Motor neuron (in vitro differentiated cells): ENCODE measurements at regions not wholly inside any gene's neighbourhood (a gene's known extent, or its start where the extent isn't known, plus 50 kb on each side); places are given as distances from the start of the nearest gene placed in this dataset.
A peak's percentile ranks its signal among the peaks of the same experiment; 100 is the strongest.
"Not testable (repeated sequence)": the region's sequence is repeated elsewhere in the genome, so short reads cannot be mapped to it uniquely, and the experiment has no call there.

Source experiments
- ATAC-seq, 8 experiments: fragments of 200-7000 bp; cut with Tn5 transposase; replicated peaks in 6 of 8; 2 replicates each; pipeline ENCODE4 v1.8.0; 2021; ENCODE audit warnings: mild to moderate bottlenecking in 8 of 8, moderate library complexity in 8 of 8
- H3K27ac ChIP-seq, 2 donors: fragments of 250-450 bp; sonication (Bioruptor Pico); 2 replicates each; pipeline ENCODE4 v1.9.0; 2021; ENCODE audit warnings: antibody characterized with exemption in 2 of 2, mild to moderate bottlenecking in 2 of 2, moderate library complexity in 1 of 2
- H3K4me1 ChIP-seq, 2 donors: fragments of 250-450 bp; sonication (Bioruptor Pico); replicated peaks in 1 of 2; 2 replicates each; pipeline ENCODE4 v1.6.1; 2021; ENCODE audit warnings: antibody characterized with exemption in 2 of 2, mild to moderate bottlenecking in 2 of 2, moderate library complexity in 1 of 2
- H3K4me3 ChIP-seq, 5 donors: fragments of 250-450 bp; sonication (Bioruptor Pico); 2 replicates each; pipeline ENCODE4 v1.9.0; 2021; ENCODE audit warnings: antibody characterized with exemption in 5 of 5, mild to moderate bottlenecking in 5 of 5, moderate library complexity in 4 of 5
- WGBS, 10 experiments: fragments of 450-650 bp; shearing (Covaris generic); methylation state at CpG; one replicate each; pipeline ENCODE4 v1.0.0; 2022; 5-methylcytosine and 5-hydroxymethylcytosine counted together
- in situ Hi-C, 9 experiments: fragments of 400-800 bp; cut with MboI; loops; one replicate each; pipeline ENCODE4 v1.15.0; 2021; ENCODE audit warnings: low sequenced_read_pairs in 9 of 9, low pct_unique_long_range_greater_than_20kb in 2 of 9; ENCODE audit not compliant: unreplicated experiment in 9 of 9

DNA sequence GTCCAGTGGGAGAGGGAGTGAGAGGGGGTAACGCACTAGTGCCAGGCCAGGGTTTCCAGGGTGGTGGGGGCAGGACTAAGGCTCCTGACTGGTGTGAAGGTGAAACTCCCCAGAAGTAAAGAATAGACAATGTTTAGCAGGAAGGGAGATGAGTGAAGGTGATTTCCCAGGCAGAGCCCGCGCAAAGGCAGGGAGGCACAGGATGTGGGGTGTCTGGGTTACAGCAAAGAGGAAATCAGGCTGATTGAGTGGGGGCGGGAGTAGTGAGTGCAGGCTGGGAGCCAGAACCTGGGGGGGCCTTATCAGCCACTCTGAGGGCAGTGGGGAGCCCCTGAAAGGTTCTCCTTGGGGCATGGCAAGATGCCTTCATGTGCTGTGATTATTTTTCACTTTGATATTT lies 167.5 kb downstream of the UTP18 start:
- no peak for ATAC-seq
- H3K4me3 ChIP-seq: no peak overlapping the region
- in situ Hi-C loops: no loop called here
- no peaks in the 10 kb centered on the region for H3K4me1 ChIP-seq
- H3K27ac ChIP-seq: no peak overlapping the region
- 27 to 100% (median 60%) methylated on average over 1 to 3 of the region's 4 CpGs; no CpG with 5 or more reads in 4 of the 10 experiments for WGBS, 10 experiments

DNA sequence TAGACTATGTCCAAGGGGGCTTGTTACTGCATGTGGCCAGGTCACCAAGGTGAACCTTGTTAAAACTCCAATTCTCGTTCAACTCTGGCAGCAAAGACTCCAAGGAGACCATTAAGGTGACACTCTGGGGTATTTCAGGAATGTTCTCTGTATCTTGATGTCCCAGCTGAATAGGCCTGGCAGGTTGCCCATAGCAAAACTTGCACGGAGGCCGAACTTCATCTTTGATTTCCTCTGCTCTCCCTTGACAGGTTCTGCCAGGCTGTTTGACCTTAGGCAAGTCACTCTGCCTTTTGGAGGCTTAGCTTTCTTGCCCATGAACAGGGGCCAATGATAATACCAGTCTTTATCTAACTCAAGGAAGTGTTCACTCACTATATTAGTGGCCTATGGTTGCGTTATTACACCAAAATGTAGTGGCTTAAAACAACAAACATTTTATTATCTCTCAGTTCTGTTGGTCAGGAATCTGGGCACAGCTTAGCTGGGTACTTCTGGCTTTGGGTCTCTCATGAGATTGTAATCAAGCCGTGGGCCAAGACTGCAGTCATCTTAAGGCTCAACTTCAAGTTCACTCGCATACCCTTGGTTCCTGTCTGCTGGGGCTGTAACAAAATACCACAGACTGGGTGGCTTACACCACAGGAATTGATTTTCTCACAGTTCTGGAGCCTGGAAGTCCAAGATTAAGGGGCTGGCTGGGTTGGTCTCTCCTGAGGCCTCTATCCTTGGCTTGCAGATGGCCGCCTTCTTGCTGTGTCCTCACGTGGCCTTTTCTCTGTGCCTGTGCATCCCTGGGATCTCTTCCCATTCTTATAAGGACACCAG lies 168.5 kb downstream of the UTP18 start:
- H3K27ac ChIP-seq: no peak overlapping the region
- no peaks in the 10 kb centered on the region for H3K4me1 ChIP-seq
- in situ Hi-C loops: no loop called here
- ATAC-seq: no peak
- no peak overlapping the region for H3K4me3 ChIP-seq
- WGBS, 10 experiments: 40 to 100% (median 67%) methylated on average over 1 to 8 of the region's 8 CpGs; no CpG with 5 or more reads in 2 of the 10 experiments

DNA sequence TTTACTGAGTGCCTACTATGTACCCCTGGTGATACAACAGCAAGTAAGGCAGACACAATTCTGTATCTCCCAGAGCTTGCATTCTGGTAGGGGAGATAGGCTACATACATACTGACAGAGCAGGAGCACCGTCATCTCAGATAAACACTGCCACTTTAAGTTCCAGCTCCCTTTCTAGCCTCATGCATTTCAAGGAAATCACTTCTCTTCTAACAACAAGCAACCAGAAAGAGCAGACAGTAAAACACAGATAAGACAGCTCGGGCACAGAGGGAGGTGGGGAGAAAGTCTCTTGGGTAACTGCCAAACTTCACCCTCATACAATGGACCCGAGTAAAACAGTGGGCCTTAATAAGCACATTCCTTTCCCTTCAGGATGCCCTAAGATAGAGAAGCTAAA lies 169.6 kb downstream of the UTP18 start:
- ATAC-seq, H3K4me3 ChIP-seq, H3K4me1 ChIP-seq, H3K27ac ChIP-seq, in situ Hi-C loops: not testable (repeated sequence)
- 0 to 60% (median 33%) methylated on average over 1 to 2 of the region's 3 CpGs; no CpG with 5 or more reads in 3 of the 10 experiments for WGBS, 10 experiments

DNA sequence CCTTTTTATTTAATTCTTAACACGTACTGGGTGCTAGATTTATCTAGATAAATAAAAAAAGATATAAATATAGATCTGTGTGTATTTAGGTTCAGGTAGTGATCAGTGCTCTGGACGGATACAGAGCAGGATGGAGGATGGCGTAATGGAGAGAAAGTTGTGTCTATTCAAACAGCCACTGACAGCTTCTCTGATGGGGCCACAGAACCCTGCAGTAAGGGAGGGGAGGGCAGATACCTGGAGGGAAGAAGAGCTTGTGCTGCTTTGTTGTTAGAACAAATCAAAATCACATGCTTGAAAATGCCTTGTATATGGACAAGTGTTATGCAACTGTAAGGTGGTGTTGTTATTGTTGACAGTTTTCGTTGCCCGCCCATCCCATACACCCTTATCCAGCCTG lies 170.2 kb downstream of the UTP18 start:
- in situ Hi-C loops: no loop called here
- no peak for ATAC-seq

DNA sequence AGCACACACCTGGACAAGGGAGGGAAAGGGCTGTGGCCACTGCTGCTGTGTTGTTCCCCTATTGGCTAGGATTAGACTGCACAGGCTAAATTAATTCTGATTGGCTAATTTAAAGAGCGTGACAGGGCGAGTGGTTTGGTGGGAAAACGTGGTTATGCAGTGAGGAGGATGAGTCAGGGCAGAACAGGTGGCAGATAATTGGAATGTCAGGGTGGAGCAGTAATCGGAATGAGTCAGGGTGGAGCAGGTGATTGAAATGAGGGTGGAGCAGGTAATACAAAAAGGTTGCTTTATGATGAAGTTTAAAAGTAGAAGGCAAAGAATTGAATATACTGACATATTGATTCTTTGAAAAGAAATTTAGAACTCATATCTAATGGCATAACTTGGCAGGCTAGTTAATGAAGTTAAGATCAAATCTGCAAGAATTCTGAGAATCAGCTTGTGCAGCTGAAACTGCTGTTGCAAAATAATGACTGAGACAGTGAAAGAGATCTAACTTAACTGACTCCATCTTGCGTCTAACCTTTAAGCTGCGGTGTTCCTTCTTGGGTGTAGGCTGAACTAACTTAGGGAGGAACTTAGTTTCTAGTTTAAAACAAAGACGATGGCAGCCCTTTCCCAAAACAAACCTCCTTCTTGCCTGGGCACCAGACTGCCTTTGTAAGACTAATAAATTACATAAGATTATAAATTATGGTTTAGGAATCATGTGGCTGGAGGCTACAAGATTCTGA lies 174.3 kb downstream of the UTP18 start:
- in situ Hi-C loops: no loop called here
- no peak overlapping the region for H3K27ac ChIP-seq
- H3K4me1 ChIP-seq: no peaks in the 10 kb centered on the region
- 3 to 93% (median 74%) methylated on average over 3 to 7 of the region's 7 CpGs for WGBS, 10 experiments
- ATAC-seq: peak in 3 of 8 experiments; percentile 25 to 85 (median 72)
- H3K4me3 ChIP-seq: no peak overlapping the region

More for the DNA sequence above, 170.2 kb downstream of the UTP18 start:
- H3K27ac ChIP-seq: no peak overlapping the region
- H3K4me3 ChIP-seq: no peak overlapping the region
- WGBS, 10 experiments: 0 to 100% (median 75%) methylated on average over 1 to 5 of the region's 5 CpGs
- H3K4me1 ChIP-seq: no peaks in the 10 kb centered on the region

DNA sequence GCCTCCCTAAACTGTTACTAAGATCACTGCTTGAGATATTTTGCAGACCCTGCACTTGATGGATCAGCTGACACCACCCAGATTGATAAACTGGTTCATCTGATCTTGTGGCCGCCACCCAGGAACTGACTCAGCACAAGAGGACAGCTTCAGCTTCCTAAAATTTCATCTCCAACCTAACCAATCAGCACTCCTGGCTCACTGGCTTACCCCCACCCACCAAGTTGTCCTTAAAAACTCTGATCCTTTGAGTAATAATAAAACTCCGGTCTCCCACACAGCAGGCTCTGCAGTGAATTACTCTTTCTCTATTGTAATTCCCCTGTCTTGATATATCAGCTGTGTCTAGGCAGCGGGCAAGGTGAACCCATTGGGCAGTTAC lies 174.8 kb downstream of the UTP18 start:
- H3K4me1 ChIP-seq: no peaks in the 10 kb centered on the region
- in situ Hi-C loops: no loop called here
- ATAC-seq: peak in 3 of 8 experiments; percentile 8 to 32 (median 22)
- WGBS, 10 experiments: 13 to 100% (median 86%) methylated on average over 1 to 3 of the region's 3 CpGs; no CpG with 5 or more reads in 4 of the 10 experiments
- H3K4me3 ChIP-seq: no peak overlapping the region
- no peak overlapping the region for H3K27ac ChIP-seq

DNA sequence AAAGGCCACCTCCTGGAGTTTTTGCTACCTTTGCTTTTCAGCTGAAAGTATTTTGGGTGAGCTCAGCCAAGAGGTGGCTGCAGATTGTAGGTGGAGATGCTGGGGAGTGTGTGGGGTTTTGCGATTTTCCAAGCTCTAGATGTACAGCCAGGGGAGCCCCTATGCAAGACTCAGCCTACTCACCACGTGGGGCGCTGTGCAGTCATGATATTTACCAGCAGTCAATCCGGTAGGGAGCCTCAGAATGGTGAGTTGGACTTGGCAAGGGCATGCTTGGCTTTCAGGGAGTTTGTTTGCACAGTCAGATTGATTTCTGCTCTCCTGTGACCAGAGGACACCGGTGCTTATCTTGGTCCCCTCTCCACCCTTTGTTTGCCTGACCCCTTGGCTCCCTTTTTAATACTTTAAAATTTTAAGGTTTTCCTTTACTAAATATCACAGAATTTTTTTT lies 175.3 kb downstream of the UTP18 start:
- Histone ChIP-seq H3K4me1 (no peaks in the 10 kb centered on the region), H3K4me3 (no peak overlapping the region), H3K27ac (no peak overlapping the region)
- ATAC-seq: peak in 6 of 8 experiments; percentile 51 to 92 (median 63)
- in situ Hi-C loops: no loop called here
- 0 to 53% (median 28%) methylated on average over 1 to 5 of the region's 5 CpGs; no CpG with 5 or more reads in 3 of the 10 experiments for WGBS, 10 experiments

DNA sequence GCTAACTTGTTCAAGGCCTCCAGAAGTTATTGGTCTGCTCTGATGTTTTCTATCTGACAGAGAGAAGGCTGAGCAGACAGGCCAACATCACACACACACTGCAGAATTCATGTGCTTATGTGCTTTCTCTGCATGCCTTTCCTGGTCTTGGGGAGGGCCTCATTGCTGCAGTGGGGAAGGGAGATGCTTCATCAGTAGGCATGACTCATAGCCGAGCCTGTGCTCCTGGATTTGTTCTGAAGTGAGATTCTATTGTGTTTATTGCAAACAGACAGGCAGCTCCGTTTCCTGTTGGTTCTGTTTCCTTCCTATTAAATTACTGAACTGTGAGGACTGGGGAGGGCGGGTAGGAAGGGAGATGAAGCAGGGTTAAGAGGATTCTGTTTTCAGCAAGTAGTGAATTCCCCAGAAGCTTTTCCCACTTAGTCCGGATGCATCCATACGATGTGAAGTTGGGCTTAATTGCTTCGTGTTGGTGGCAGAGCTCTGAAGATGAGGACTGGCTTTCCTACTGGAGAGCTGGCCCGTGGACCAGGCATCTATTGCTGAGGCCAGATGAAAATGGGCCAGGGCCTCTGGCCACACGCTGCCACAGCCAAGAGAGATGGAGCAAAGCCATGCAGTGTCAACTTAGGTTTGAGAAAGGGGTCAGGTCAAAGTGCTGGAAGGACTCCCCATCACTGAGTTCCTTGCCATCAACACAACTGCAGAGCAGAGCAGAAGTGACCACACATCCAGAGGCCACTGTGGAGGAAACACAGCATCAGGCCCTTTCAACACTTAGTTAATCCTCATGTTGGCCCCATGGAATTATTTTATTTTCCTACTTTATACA lies 179.3 kb downstream of the UTP18 start:
- Histone ChIP-seq H3K27ac (no peak overlapping the region), H3K4me3 (no peak overlapping the region), H3K4me1 (no peaks in the 10 kb centered on the region)
- in situ Hi-C loops: no loop called here
- 16 to 77% (median 29%) methylated on average over 1 to 5 of the region's 8 CpGs; no CpG with 5 or more reads in 3 of the 10 experiments for WGBS, 10 experiments
- peak in 7 of 8 experiments; percentile 19 to 97 (median 91) for ATAC-seq

DNA sequence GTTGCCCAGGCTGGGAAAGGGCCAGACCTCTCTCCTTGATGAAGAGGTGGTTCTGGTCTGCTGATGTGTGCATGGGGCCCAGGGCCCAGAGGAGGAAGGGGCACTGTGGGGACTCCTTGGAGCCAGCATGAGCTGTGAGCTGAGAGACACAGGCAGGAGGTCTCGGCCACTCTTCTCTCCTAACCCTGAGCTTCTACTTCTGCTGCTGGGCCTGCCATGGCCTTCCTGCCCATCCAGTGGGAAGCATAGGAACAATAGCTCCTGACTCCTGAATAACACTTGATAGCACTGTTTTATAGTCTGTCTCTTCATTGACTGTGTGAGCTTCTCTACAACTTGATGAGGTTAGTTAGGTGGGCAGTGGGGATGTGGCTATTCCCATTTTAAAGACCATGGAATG lies 181.1 kb downstream of the UTP18 start:
- ATAC-seq: no peak
- no peak overlapping the region for H3K4me3 ChIP-seq
- 20 to 100% methylated on average over 1 of the region's 1 CpG; no CpG with 5 or more reads in 8 of the 10 experiments for WGBS, 10 experiments
- H3K4me1 ChIP-seq: no peaks in the 10 kb centered on the region
- in situ Hi-C loops: no loop called here
- H3K27ac ChIP-seq: no peak overlapping the region

DNA sequence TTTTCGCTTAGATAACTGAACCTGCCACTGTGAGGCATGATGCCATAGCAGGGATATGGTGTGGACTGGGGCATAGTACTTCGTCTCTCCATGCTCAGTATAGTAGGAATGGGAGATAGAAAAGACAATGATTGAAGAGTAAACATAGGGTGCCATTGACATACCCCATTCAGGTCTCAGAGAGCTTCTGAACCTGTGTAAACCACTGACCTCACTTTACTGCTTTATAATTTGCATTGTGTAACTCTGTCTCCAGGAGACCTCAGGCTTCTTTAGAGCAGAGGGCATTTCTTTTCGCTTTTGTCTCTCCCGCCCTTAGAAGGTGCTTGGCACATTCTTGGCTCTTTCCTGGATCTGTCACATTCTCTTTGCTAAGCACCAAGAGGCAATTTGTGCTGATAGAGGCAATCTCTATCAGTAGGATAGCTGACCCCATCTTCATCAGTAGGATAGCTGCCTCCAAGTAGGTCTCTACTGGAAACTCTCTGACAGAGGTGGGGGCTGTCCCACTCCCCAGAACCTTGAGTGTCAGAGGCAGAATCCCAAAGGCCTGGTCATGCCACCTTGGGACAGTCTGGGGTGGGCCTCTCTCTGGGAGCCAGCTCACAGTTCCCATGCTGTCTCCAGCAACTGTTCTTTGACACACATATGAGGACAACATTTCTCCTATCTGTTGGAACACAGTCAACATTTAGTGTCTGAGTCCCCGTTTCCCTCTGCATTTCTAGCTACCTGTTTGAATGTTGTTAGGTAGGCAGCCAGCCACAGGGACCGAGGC lies 181.9 kb downstream of the UTP18 start:
- Histone ChIP-seq H3K4me1 (no peaks in the 10 kb centered on the region), H3K27ac (no peak overlapping the region), H3K4me3 (no peak overlapping the region)
- peak in 3 of 8 experiments; percentile 53 to 91 (median 60) for ATAC-seq
- in situ Hi-C loops: no loop called here
- 8 to 83% (median 77%) methylated on average over 1 to 5 of the region's 6 CpGs for WGBS, 10 experiments

DNA sequence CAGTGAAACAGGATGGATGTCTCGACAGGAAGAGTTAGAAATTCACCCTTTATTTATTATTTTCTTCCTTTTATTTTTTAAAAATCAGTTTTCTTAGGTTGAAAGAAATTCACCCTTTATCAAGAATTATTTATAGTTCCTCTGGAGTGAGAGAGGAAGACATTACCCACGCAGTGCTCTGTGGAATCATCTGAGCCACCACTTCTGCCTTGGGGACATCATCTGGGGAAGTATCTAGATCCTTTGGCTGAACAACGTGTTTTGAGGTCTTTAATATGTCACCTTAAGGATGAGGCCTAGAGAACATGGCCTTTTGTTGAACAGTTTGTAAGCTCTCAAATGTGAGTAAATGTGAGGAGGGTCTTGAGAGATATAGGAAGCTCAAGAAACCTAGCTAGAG lies 183.3 kb downstream of the UTP18 start:
- no peak overlapping the region for H3K27ac ChIP-seq
- H3K4me3 ChIP-seq: no peak overlapping the region
- no peaks in the 10 kb centered on the region for H3K4me1 ChIP-seq
- no peak for ATAC-seq
- WGBS, 10 experiments: 17 to 100% (median 60%) methylated on average over 1 to 3 of the region's 3 CpGs; no CpG with 5 or more reads in 1 of the 10 experiments
- in situ Hi-C loops: no loop called here

DNA sequence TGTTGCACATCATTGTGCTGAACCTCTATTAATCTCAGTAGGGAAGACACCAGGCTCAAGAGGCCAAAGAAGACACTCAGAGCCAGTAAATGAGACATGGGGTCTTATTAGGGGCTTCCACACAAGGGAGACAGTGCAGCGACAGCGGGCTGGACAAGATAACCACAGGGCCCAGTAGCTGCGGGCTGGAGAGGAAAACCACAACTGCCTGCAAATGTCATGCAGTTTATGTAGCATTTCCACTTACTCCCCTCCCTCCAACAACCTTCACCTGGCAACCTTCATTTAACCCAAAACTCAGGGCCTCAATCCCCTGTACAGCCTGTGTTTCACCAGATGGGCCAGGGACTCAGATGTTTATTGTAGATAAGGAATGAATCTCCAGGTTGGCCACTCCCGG lies 185.6 kb downstream of the UTP18 start:
- no peak for ATAC-seq
- H3K4me1 ChIP-seq: no peaks in the 10 kb centered on the region
- no peak overlapping the region for H3K4me3 ChIP-seq
- 0 to 89% (median 47%) methylated on average over 1 to 4 of the region's 4 CpGs; no CpG with 5 or more reads in 5 of the 10 experiments for WGBS, 10 experiments
- in situ Hi-C loops: no loop called here
- no peak overlapping the region for H3K27ac ChIP-seq
